ENCODE measurements at regions not wholly inside any gene's neighbourhood (a gene's known extent, or its start where the extent isn't known, plus 50 kb on each side); places are given as distances from the start of the nearest gene placed in this dataset.
"Not testable (repeated sequence)": the region's sequence is repeated elsewhere in the genome, so short reads cannot be mapped to it uniquely, and the experiment has no call there.

DNA sequence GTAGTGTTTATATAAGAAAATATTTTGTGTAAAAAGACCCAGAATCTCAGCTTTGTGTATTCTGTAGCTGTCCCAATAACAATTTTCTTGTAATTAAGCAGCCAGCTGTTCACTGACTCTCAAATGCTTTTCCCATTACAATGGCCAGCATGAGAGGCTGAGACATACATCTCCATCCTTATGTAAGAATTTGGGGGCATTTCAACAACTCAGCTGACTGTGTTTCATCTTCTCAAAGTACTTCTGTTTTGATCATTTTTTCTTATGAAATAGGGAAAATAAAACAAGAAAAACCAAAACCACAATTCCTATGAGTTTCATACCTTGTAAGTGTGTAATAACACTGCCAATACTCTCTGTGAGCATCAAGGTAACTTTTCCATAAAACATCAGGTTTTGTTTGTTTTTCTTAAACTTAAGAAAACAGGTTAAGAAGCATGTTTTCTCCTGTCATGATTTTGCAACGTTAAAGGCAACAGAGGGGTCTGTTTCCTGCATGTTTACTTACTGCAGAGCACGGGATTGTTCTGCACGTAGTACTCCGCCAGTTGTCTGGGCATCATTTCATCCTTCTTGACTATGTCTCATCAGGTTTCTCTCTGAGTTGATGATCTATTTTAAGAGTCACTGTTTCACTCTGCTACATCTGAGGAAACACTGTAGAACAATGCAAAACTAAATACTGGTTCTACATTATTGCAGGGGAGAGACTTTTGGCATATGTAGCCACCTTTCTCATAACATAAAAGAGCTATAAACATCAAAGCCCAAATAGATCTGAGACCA is 62.9 kb upstream of the CYRIA start:
- Histone ChIP-seq H3K79me2 (ENCODE audit: insufficient read depth, low read length) (no peaks in the 10 kb centered on the region), H3K9me2 (replicated peaks; ENCODE audit: insufficient read depth, low read length) (no peaks in the 10 kb centered on the region), H3F3A (ENCODE audit: insufficient read depth) (no peaks in the 10 kb centered on the region), H2AFZ (ENCODE audit: low read depth, low read length, severe bottlenecking) (no peak overlapping the region), H3K9me3 (ENCODE audit: insufficient read depth, low read length) (no peaks in the 10 kb centered on the region), H3K27me3 (ENCODE audit: low read length) (no peaks in the 10 kb centered on the region), H3K4me2 (ENCODE audit: low read depth, low read length, poor library complexity, severe bottlenecking) (no peak overlapping the region), H3K36me3 (ENCODE audit: low read length) (no peaks in the 10 kb centered on the region), H3K4me3 (ENCODE audit: insufficient read depth, low read length, poor library complexity, severe bottlenecking) (no peak overlapping the region), H3K9ac (ENCODE audit: low read length) (no peak overlapping the region), H3K27ac (ENCODE audit: low read depth, low read length) (no peak overlapping the region), H4K20me1 (ENCODE audit: low read depth, low read length) (no peaks in the 10 kb centered on the region)
- TF ChIP-seq, protein P1, sequence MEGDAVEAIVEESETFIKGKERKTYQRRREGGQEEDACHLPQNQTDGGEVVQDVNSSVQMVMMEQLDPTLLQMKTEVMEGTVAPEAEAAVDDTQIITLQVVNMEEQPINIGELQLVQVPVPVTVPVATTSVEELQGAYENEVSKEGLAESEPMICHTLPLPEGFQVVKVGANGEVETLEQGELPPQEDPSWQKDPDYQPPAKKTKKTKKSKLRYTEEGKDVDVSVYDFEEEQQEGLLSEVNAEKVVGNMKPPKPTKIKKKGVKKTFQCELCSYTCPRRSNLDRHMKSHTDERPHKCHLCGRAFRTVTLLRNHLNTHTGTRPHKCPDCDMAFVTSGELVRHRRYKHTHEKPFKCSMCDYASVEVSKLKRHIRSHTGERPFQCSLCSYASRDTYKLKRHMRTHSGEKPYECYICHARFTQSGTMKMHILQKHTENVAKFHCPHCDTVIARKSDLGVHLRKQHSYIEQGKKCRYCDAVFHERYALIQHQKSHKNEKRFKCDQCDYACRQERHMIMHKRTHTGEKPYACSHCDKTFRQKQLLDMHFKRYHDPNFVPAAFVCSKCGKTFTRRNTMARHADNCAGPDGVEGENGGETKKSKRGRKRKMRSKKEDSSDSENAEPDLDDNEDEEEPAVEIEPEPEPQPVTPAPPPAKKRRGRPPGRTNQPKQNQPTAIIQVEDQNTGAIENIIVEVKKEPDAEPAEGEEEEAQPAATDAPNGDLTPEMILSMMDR (IDR thresholded peaks at IDR 0.05; ENCODE audit: insufficient read depth, low read length, poor library complexity, severe bottlenecking): no peak
- no peak for TF ChIP-seq EZH2phosphoT487 (conservative IDR thresholded peaks at IDR 0.05; ENCODE audit: low read length)

DNA sequence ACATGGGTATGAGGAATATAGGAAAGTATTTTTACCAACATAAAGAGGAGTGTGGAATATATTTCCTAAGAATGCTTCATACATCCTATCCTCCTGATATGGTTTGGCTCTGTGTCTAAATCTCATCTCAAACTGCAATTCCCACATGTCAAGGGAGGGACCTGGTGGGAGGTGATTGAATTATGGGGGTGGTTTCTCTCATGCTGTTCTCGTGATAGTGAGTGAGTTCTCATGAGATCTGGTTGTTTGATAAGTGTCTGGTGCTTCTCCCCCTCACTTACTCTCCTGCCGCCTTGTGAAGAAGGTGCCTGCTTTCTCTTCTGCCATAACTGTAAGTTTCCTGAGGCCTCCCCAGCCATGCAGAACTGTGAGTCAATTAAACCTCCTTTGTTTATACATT is 62.2 kb upstream of the CYRIA start:
- H3K9ac ChIP-seq (ENCODE audit: low read length); H2AFZ ChIP-seq (ENCODE audit: low read depth, low read length, severe bottlenecking); H3K4me3 ChIP-seq (ENCODE audit: insufficient read depth, low read length, poor library complexity, severe bottlenecking); H3F3A ChIP-seq (ENCODE audit: insufficient read depth); H3K27ac ChIP-seq (ENCODE audit: low read depth, low read length); H3K36me3 ChIP-seq (ENCODE audit: low read length); H3K9me3 ChIP-seq (ENCODE audit: insufficient read depth, low read length); H3K9me2 ChIP-seq (replicated peaks; ENCODE audit: insufficient read depth, low read length); H3K27me3 ChIP-seq (ENCODE audit: low read length); H3K4me2 ChIP-seq (ENCODE audit: low read depth, low read length, poor library complexity, severe bottlenecking); H4K20me1 ChIP-seq (ENCODE audit: low read depth, low read length); H3K79me2 ChIP-seq (ENCODE audit: insufficient read depth, low read length): not testable (repeated sequence)

- no peaks in the 10 kb centered on the region for H3K79me2 ChIP-seq (ENCODE audit: insufficient read depth, low read length)
- H3K4me2 ChIP-seq (ENCODE audit: low read depth, low read length, poor library complexity, severe bottlenecking): no peak overlapping the region
- no peaks in the 10 kb centered on the region for H4K20me1 ChIP-seq (ENCODE audit: low read depth, low read length)
- no peaks in the 10 kb centered on the region for H3F3A ChIP-seq (ENCODE audit: insufficient read depth)
- H3K36me3 ChIP-seq (ENCODE audit: low read length): no peaks in the 10 kb centered on the region
- no peak overlapping the region for H3K9ac ChIP-seq (ENCODE audit: low read length)
- H3K9me2 ChIP-seq (replicated peaks; ENCODE audit: insufficient read depth, low read length): no peaks in the 10 kb centered on the region
- no peak for TF ChIP-seq EZH2phosphoT487 (conservative IDR thresholded peaks at IDR 0.05; ENCODE audit: low read length)
- H2AFZ ChIP-seq (ENCODE audit: low read depth, low read length, severe bottlenecking): no peak overlapping the region
- H3K27me3 ChIP-seq (ENCODE audit: low read length): no peaks in the 10 kb centered on the region
- H3K4me3 ChIP-seq (ENCODE audit: insufficient read depth, low read length, poor library complexity, severe bottlenecking): no peak overlapping the region
- H3K9me3 ChIP-seq (ENCODE audit: insufficient read depth, low read length): no peaks in the 10 kb centered on the region
- no peak overlapping the region for H3K27ac ChIP-seq (ENCODE audit: low read depth, low read length)
Observed at GRCh38 chr2:16727256-16727655, 61.6 kb upstream of the CYRIA start.

- Histone ChIP-seq H3K9ac (ENCODE audit: low read length) (no peak overlapping the region), H3K27ac (ENCODE audit: low read depth, low read length) (no peak overlapping the region), H3K4me3 (ENCODE audit: insufficient read depth, low read length, poor library complexity, severe bottlenecking) (no peak overlapping the region), H3K9me3 (ENCODE audit: insufficient read depth, low read length) (no peaks in the 10 kb centered on the region), H3K36me3 (ENCODE audit: low read length) (no peaks in the 10 kb centered on the region), H4K20me1 (ENCODE audit: low read depth, low read length) (no peaks in the 10 kb centered on the region), H3K4me2 (ENCODE audit: low read depth, low read length, poor library complexity, severe bottlenecking) (no peak overlapping the region), H3F3A (ENCODE audit: insufficient read depth) (no peaks in the 10 kb centered on the region), H3K9me2 (replicated peaks; ENCODE audit: insufficient read depth, low read length) (no peaks in the 10 kb centered on the region), H2AFZ (ENCODE audit: low read depth, low read length, severe bottlenecking) (no peak overlapping the region), H3K27me3 (ENCODE audit: low read length) (no peaks in the 10 kb centered on the region), H3K79me2 (ENCODE audit: insufficient read depth, low read length) (no peaks in the 10 kb centered on the region)
- TF ChIP-seq, protein P1 (IDR thresholded peaks at IDR 0.05; ENCODE audit: insufficient read depth, low read length, poor library complexity, severe bottlenecking): no peak
- no peak for TF ChIP-seq EZH2phosphoT487 (conservative IDR thresholded peaks at IDR 0.05; ENCODE audit: low read length)
Observed at GRCh38 chr2:16726577-16726976, 60.9 kb upstream of the CYRIA start.

All from SU-DHL-6 (cell line).